ENCODE measurements at regions not wholly inside any gene's neighbourhood (a gene's known extent, or its start where the extent isn't known, plus 50 kb on each side); places are given as distances from the start of the nearest gene placed in this dataset.
A peak's percentile ranks its signal among the peaks of the same experiment; 100 is the strongest.

DNA sequence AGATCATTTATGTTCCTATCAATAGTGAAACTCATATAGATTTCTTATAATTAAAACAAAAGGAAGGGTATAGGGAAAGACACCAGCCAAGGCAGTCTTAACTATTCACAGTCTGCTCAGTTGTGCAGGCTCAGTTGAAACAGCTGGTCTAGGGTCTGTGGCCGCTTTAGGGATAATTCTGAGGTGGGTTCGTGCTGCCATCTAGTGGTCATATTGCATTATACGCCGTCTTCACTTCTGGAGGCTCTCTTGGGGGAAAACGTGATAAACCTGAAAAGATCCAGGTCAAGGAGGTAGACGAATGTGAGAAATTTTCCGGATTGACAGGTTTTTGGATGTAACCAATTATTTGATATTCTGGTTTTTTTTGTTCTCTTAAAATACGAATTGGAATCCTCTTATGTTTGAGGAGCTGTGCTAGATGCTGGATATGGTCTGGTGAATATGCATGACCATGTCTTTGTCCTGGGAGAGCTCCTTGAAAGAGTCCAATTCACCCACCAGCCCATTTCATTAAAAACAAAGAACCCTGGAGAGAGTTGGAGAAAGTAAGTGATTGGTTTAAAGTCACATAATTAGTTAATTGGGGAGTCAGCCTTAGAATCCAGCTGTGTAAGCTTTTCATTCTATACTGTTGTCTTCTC, 492.4 kb downstream of the PLCL1 start:
- TF ChIP-seq CTCF (optimal IDR thresholded peaks at IDR 0.05 in 1 of 3, IDR thresholded peaks at IDR 0.05 in 1 of 3, conservative IDR thresholded peaks at IDR 0.05 in 1 of 3; ENCODE audit: extremely low read depth in 1 of 3, insufficient read depth in 2 of 3, low read length in 3 of 3) (peak; percentile 65 to 76 (median 73)), EZH2 (IDR thresholded peaks at IDR 0.05; ENCODE audit: low read length) (no peak)

All from keratinocyte (primary cell).